Middle frontal gyrus (tissue), 1 donor: ENCODE measurements at regions not wholly inside any gene's neighbourhood (a gene's known extent, or its start where the extent isn't known, plus 50 kb on each side); places are given as distances from the start of the nearest gene placed in this dataset.
"Not testable (repeated sequence)": the region's sequence is repeated elsewhere in the genome, so short reads cannot be mapped to it uniquely, and the experiment has no call there.

Source experiments
- DNase-seq: peaks from one replicate; pipeline ENCODE4 v3.0.0-alpha.2; 2015; ENCODE audit warnings: low spot score; ENCODE audit errors: extremely low spot score

GRCh38 chr7:149992366-149992765 is 118.6 kb downstream of the ATP6V0E2 start:
- not testable (repeated sequence) for DNase-seq

GRCh38 chr7:149995369-149996026 is 121.7 kb downstream of the ATP6V0E2 start:
- DNase-seq = not testable (repeated sequence)

- DNase-seq = not testable (repeated sequence)
These were observed 127.2 kb downstream of the ATP6V0E2 start for GRCh38 chr7:150000780-150001599.

- DNase-seq = no peak
These were observed 129.6 kb downstream of the ATP6V0E2 start for GRCh38 chr7:150003304-150003810.

GRCh38 chr7:150003973-150004372 is 130.2 kb downstream of the ATP6V0E2 start:
- not testable (repeated sequence) for DNase-seq

GRCh38 chr7:150004843-150005242 is 131.1 kb downstream of the ATP6V0E2 start:
- not testable (repeated sequence) for DNase-seq

GRCh38 chr7:150009620-150010303 is 136.0 kb downstream of the ATP6V0E2 start:
- DNase-seq = not testable (repeated sequence)

GRCh38 chr7:150016651-150017189 is 143.0 kb downstream of the ATP6V0E2 start:
- DNase-seq = not testable (repeated sequence)

GRCh38 chr7:150020210-150020609 is 146.4 kb downstream of the ATP6V0E2 start:
- DNase-seq = not testable (repeated sequence)

- not testable (repeated sequence) for DNase-seq
These were observed 151.1 kb downstream of the ATP6V0E2 start for GRCh38 chr7:150024550-150025490.

- DNase-seq = not testable (repeated sequence)
These were observed 152.0 kb downstream of the ATP6V0E2 start for GRCh38 chr7:150025802-150026201.

- not testable (repeated sequence) for DNase-seq
These were observed 154.7 kb downstream of the ATP6V0E2 start for GRCh38 chr7:150028344-150029012.

- not testable (repeated sequence) for DNase-seq
These were observed 155.2 kb downstream of the ATP6V0E2 start for GRCh38 chr7:150029013-150029389.

- DNase-seq = not testable (repeated sequence)
These were observed 158.0 kb downstream of the ATP6V0E2 start for GRCh38 chr7:150031733-150032132.

GRCh38 chr7:150033711-150034110 is 159.9 kb downstream of the ATP6V0E2 start:
- DNase-seq = not testable (repeated sequence)

- DNase-seq = not testable (repeated sequence)
These were observed 162.0 kb downstream of the ATP6V0E2 start for GRCh38 chr7:150035769-150036168.

- not testable (repeated sequence) for DNase-seq
These were observed 165.3 kb downstream of the ATP6V0E2 start for GRCh38 chr7:150039061-150039460.

- DNase-seq = not testable (repeated sequence)
These were observed 168.5 kb downstream of the ATP6V0E2 start for GRCh38 chr7:150042281-150042680.

GRCh38 chr7:150044771-150045170 is 171.0 kb downstream of the ATP6V0E2 start:
- DNase-seq = not testable (repeated sequence)

GRCh38 chr7:150045596-150045995 is 171.8 kb downstream of the ATP6V0E2 start:
- not testable (repeated sequence) for DNase-seq
